HG02588 (cell line): ENCODE measurements at regions not wholly inside any gene's neighbourhood (a gene's known extent, or its start where the extent isn't known, plus 50 kb on each side); places are given as distances from the start of the nearest gene placed in this dataset.

Experiments
- ATAC-seq: cut with Tn5 transposase; IDR thresholded peaks from one replicate; pipeline ENCODE4 v1.9.1; 2021; ENCODE audit warnings: mild to moderate bottlenecking, moderate library complexity; ENCODE audit not compliant: unreplicated experiment

- no peak for ATAC-seq
These were observed 119.8 kb upstream of the TLE3 start for GRCh38 chr15:70217226-70218160.

- ATAC-seq, result no peak
These were observed 118.2 kb upstream of the TLE3 start for GRCh38 chr15:70215951-70216350.

- no peak for ATAC-seq
These were observed 117.4 kb upstream of the TLE3 start for GRCh38 chr15:70214941-70215635.

- no peak for ATAC-seq
These were observed 116.6 kb upstream of the TLE3 start for GRCh38 chr15:70214276-70214675.

GRCh38 chr15:70213794-70214193 lies 116.1 kb upstream of the TLE3 start:
- no peak for ATAC-seq

GRCh38 chr15:70212963-70213315 lies 115.2 kb upstream of the TLE3 start:
- no peak for ATAC-seq

GRCh38 chr15:70212286-70212962 lies 114.7 kb upstream of the TLE3 start:
- ATAC-seq, result no peak

GRCh38 chr15:70210528-70210927 lies 112.8 kb upstream of the TLE3 start:
- no peak for ATAC-seq

- no peak for ATAC-seq
These were observed 112.4 kb upstream of the TLE3 start for GRCh38 chr15:70210076-70210475.

- ATAC-seq, result no peak
These were observed 111.8 kb upstream of the TLE3 start for GRCh38 chr15:70209499-70209898.

GRCh38 chr15:70208332-70208731 lies 110.6 kb upstream of the TLE3 start:
- no peak for ATAC-seq

- ATAC-seq, result no peak
These were observed 109.0 kb upstream of the TLE3 start for GRCh38 chr15:70206668-70207067.

- no peak for ATAC-seq
These were observed 106.9 kb upstream of the TLE3 start for GRCh38 chr15:70204652-70205051.

GRCh38 chr15:70203981-70204560 lies 106.4 kb upstream of the TLE3 start:
- ATAC-seq, result no peak

GRCh38 chr15:70202756-70203155 lies 105.0 kb upstream of the TLE3 start:
- ATAC-seq, result no peak

- ATAC-seq, result no peak
These were observed 103.7 kb upstream of the TLE3 start for GRCh38 chr15:70201425-70201775.

- ATAC-seq, result no peak
These were observed 103.1 kb upstream of the TLE3 start for GRCh38 chr15:70200511-70201424.

GRCh38 chr15:70199540-70200410 lies 102.1 kb upstream of the TLE3 start:
- no peak for ATAC-seq

GRCh38 chr15:70199124-70199482 lies 101.4 kb upstream of the TLE3 start:
- ATAC-seq, result no peak
